ENCODE measurements at regions not wholly inside any gene's neighbourhood (a gene's known extent, or its start where the extent isn't known, plus 50 kb on each side); places are given as distances from the start of the nearest gene placed in this dataset.

- peak; percentile 32 for DNase-seq
- H3K27ac ChIP-seq, result no peak overlapping the region
- H3K4me1 ChIP-seq, result no peaks in the 10 kb centered on the region
- intact Hi-C loops (cut with DNase I), result no loop called here
- 85 to 88% methylated on average over 14 of the region's 14 CpGs for WGBS, 2 donors
- H3K27me3 ChIP-seq, result no peaks in the 10 kb centered on the region
- TF ChIP-seq EP300 (IDR thresholded peaks at IDR 0.05) (no peak), CTCF (IDR thresholded peaks at IDR 0.05) (no peak), POLR2AphosphoS5 (IDR thresholded peaks at IDR 0.05) (no peak), POLR2A (IDR thresholded peaks at IDR 0.05) (no peak)
- H3K9me3 ChIP-seq, result no peaks in the 10 kb centered on the region
- no peak overlapping the region for H3K4me3 ChIP-seq
- H3K36me3 ChIP-seq, result no peaks in the 10 kb centered on the region
Observed at GRCh38 chr2:8550937-8551621, 130.8 kb upstream of the ID2 start.

GRCh38 chr2:8551622-8552074 is 130.2 kb upstream of the ID2 start:
- Histone ChIP-seq H3K4me3 (no peak overlapping the region), H3K27ac (no peak overlapping the region), H3K9me3 (no peaks in the 10 kb centered on the region), H3K27me3 (no peaks in the 10 kb centered on the region), H3K36me3 (no peaks in the 10 kb centered on the region), H3K4me1 (no peaks in the 10 kb centered on the region)
- peak; percentile 20 for DNase-seq
- 59 to 85% methylated on average over 8 of the region's 8 CpGs for WGBS, 2 donors
- no peak for TF ChIP-seq POLR2AphosphoS5 (IDR thresholded peaks at IDR 0.05)
- no peak for TF ChIP-seq EP300 (IDR thresholded peaks at IDR 0.05)
- no peak for TF ChIP-seq POLR2A (IDR thresholded peaks at IDR 0.05)
- no peak for TF ChIP-seq CTCF (IDR thresholded peaks at IDR 0.05)
- intact Hi-C loops (cut with DNase I), result no loop called here

GRCh38 chr2:8552293-8552801 is 129.5 kb upstream of the ID2 start:
- WGBS, 2 donors, result 88 to 95% methylated on average over 17 of the region's 17 CpGs
- DNase-seq, result peak; percentile 29

GRCh38 chr2:8553643-8554042 is 128.2 kb upstream of the ID2 start:
- TF ChIP-seq POLR2A (IDR thresholded peaks at IDR 0.05) (no peak), POLR2AphosphoS5 (IDR thresholded peaks at IDR 0.05) (no peak), EP300 (IDR thresholded peaks at IDR 0.05) (no peak), CTCF (IDR thresholded peaks at IDR 0.05) (no peak)
- Histone ChIP-seq H3K27me3 (no peaks in the 10 kb centered on the region), H3K27ac (no peak overlapping the region), H3K9me3 (peaks cover 0 to 4% (median under 1%) of the 10 kb centered on the region in 4 donors), H3K36me3 (no peaks in the 10 kb centered on the region), H3K4me3 (no peak overlapping the region), H3K4me1 (no peaks in the 10 kb centered on the region)
- WGBS, 2 donors, result 79 to 89% methylated on average over 4 of the region's 4 CpGs
- no peak for DNase-seq
- intact Hi-C loops (cut with DNase I), result no loop called here

More at GRCh38 chr2:8552293-8552801, 129.5 kb upstream of the ID2 start:
- intact Hi-C loops (cut with DNase I), result no loop called here
- no peaks in the 10 kb centered on the region for H3K4me1 ChIP-seq
- no peak overlapping the region for H3K4me3 ChIP-seq
- no peaks in the 10 kb centered on the region for H3K27me3 ChIP-seq
- no peak overlapping the region for H3K27ac ChIP-seq
- H3K36me3 ChIP-seq, result no peaks in the 10 kb centered on the region
- TF ChIP-seq EP300 (IDR thresholded peaks at IDR 0.05) (no peak), POLR2AphosphoS5 (IDR thresholded peaks at IDR 0.05) (no peak), POLR2A (IDR thresholded peaks at IDR 0.05) (no peak), CTCF (IDR thresholded peaks at IDR 0.05) (no peak)
- H3K9me3 ChIP-seq, result no peaks in the 10 kb centered on the region
